ENCODE measurements at regions not wholly inside any gene's neighbourhood (a gene's known extent, or its start where the extent isn't known, plus 50 kb on each side); places are given as distances from the start of the nearest gene placed in this dataset.

GRCh38 chr4:138500869-138501268 lies 258.7 kb upstream of the SLC7A11 start:
- 66% methylated on average over 1 of the region's 1 CpG for WGBS
- no peaks in the 10 kb centered on the region for H3K4me1 ChIP-seq (ENCODE audit: control insufficient read depth, insufficient read depth, low read length)
- H3K27ac ChIP-seq (ENCODE audit: low read length): no peak overlapping the region
- no peaks in the 10 kb centered on the region for H3K27me3 ChIP-seq (ENCODE audit: control insufficient read depth, insufficient read depth)
- ATAC-seq (no peak), DNase-seq (no peak)
- H3K4me3 ChIP-seq (ENCODE audit: low read length): no peak overlapping the region
- no peaks in the 10 kb centered on the region for H3K9me3 ChIP-seq (ENCODE audit: control insufficient read depth, low read length)
- intact Hi-C loops (cut with DNase I): no loop called here

- H3K27me3 ChIP-seq (ENCODE audit: control insufficient read depth, insufficient read depth): no peaks in the 10 kb centered on the region
- ATAC-seq (no peak), DNase-seq (no peak)
- H3K4me1 ChIP-seq (ENCODE audit: control insufficient read depth, insufficient read depth, low read length): no peaks in the 10 kb centered on the region
- H3K9me3 ChIP-seq (ENCODE audit: control insufficient read depth, low read length): no peaks in the 10 kb centered on the region
- no peak overlapping the region for H3K4me3 ChIP-seq (ENCODE audit: low read length)
- WGBS: 91% methylated on average over 2 of the region's 2 CpGs
- intact Hi-C loops (cut with DNase I): loop anchor here in 1 of 4 donors (5.0 to 10.0 kb wide), 2 partner anchors 305 to 407 kb away; no protein-coding TSS in a partner anchor
- H3K27ac ChIP-seq (ENCODE audit: low read length): no peak overlapping the region
These were observed 257.5 kb upstream of the SLC7A11 start for GRCh38 chr4:138499627-138500026.

- intact Hi-C loops (cut with DNase I): loop anchor here in 1 of 4 donors (5.0 to 10.0 kb wide), 2 partner anchors 300 to 403 kb away; no protein-coding TSS in a partner anchor
- H3K27ac ChIP-seq (ENCODE audit: low read length): no peak overlapping the region
- no peaks in the 10 kb centered on the region for H3K4me1 ChIP-seq (ENCODE audit: control insufficient read depth, insufficient read depth, low read length)
- no peaks in the 10 kb centered on the region for H3K9me3 ChIP-seq (ENCODE audit: control insufficient read depth, low read length)
- WGBS: 38% methylated on average over 4 of the region's 4 CpGs
- ATAC-seq (peak in 1 of 2 donors; percentile 52), DNase-seq (peak in 1 of 3 donors; percentile 13)
- no peak overlapping the region for H3K4me3 ChIP-seq (ENCODE audit: low read length)
- no peaks in the 10 kb centered on the region for H3K27me3 ChIP-seq (ENCODE audit: control insufficient read depth, insufficient read depth)
These were observed 252.8 kb upstream of the SLC7A11 start for GRCh38 chr4:138494931-138495330.

GRCh38 chr4:138494116-138494515 lies 252.0 kb upstream of the SLC7A11 start:
- H3K27ac ChIP-seq (ENCODE audit: low read length): no peak overlapping the region
- no peaks in the 10 kb centered on the region for H3K9me3 ChIP-seq (ENCODE audit: control insufficient read depth, low read length)
- intact Hi-C loops (cut with DNase I): loop anchor here in 1 of 4 donors (10.0 kb wide), 1 partner anchor 299 kb away; no protein-coding TSS in a partner anchor

GRCh38 chr4:138492176-138492575 lies 250.0 kb upstream of the SLC7A11 start:
- Histone ChIP-seq H3K4me1 (ENCODE audit: control insufficient read depth, insufficient read depth, low read length) (peaks cover 2% of the 10 kb centered on the region), H3K9me3 (ENCODE audit: control insufficient read depth, low read length) (no peaks in the 10 kb centered on the region), H3K27ac (ENCODE audit: low read length) (no peak overlapping the region), H3K27me3 (ENCODE audit: control insufficient read depth, insufficient read depth) (no peaks in the 10 kb centered on the region), H3K4me3 (ENCODE audit: low read length) (no peak overlapping the region)
- DNase-seq: no peak
- 65% methylated on average over 1 of the region's 1 CpG for WGBS
- ATAC-seq: no peak
- intact Hi-C loops (cut with DNase I): loop anchor here in 1 of 4 donors (10.0 kb wide), 1 partner anchor 297 kb away; no protein-coding TSS in a partner anchor

More at GRCh38 chr4:138494116-138494515, 252.0 kb upstream of the SLC7A11 start:
- Histone ChIP-seq H3K4me1 (ENCODE audit: control insufficient read depth, insufficient read depth, low read length) (no peaks in the 10 kb centered on the region), H3K4me3 (ENCODE audit: low read length) (no peak overlapping the region), H3K27me3 (ENCODE audit: control insufficient read depth, insufficient read depth) (no peaks in the 10 kb centered on the region)
- WGBS: 73% methylated on average over 2 of the region's 2 CpGs
- no peak for DNase-seq
- ATAC-seq: no peak

GRCh38 chr4:138488533-138488932 lies 246.4 kb upstream of the SLC7A11 start:
- Histone ChIP-seq H3K9me3 (ENCODE audit: control insufficient read depth, low read length) (no peaks in the 10 kb centered on the region), H3K27ac (ENCODE audit: low read length) (no peak overlapping the region), H3K4me3 (ENCODE audit: low read length) (no peak overlapping the region), H3K27me3 (ENCODE audit: control insufficient read depth, insufficient read depth) (no peaks in the 10 kb centered on the region), H3K4me1 (ENCODE audit: control insufficient read depth, insufficient read depth, low read length) (peaks cover 2% of the 10 kb centered on the region)
- intact Hi-C loops (cut with DNase I): no loop called here
- DNase-seq: no peak
- no peak for ATAC-seq
- 72% methylated on average over 4 of the region's 4 CpGs for WGBS

- DNase-seq (no peak), ATAC-seq (no peak)
- Histone ChIP-seq H3K27ac (ENCODE audit: low read length) (no peak overlapping the region), H3K9me3 (ENCODE audit: control insufficient read depth, low read length) (no peaks in the 10 kb centered on the region), H3K27me3 (ENCODE audit: control insufficient read depth, insufficient read depth) (no peaks in the 10 kb centered on the region), H3K4me3 (ENCODE audit: low read length) (no peak overlapping the region), H3K4me1 (ENCODE audit: control insufficient read depth, insufficient read depth, low read length) (peaks cover 2% of the 10 kb centered on the region)
- 55% methylated on average over 4 of the region's 4 CpGs for WGBS
- intact Hi-C loops (cut with DNase I): no loop called here
These were observed 245.5 kb upstream of the SLC7A11 start for GRCh38 chr4:138487670-138488069.

GRCh38 chr4:138487230-138487629 lies 245.1 kb upstream of the SLC7A11 start:
- no peaks in the 10 kb centered on the region for H3K27me3 ChIP-seq (ENCODE audit: control insufficient read depth, insufficient read depth)
- intact Hi-C loops (cut with DNase I): no loop called here
- WGBS: 33% methylated on average over 2 of the region's 2 CpGs
- H3K9me3 ChIP-seq (ENCODE audit: control insufficient read depth, low read length): no peaks in the 10 kb centered on the region
- DNase-seq: no peak
- no peak overlapping the region for H3K27ac ChIP-seq (ENCODE audit: low read length)
- H3K4me1 ChIP-seq (ENCODE audit: control insufficient read depth, insufficient read depth, low read length): peaks cover 2% of the 10 kb centered on the region
- ATAC-seq: no peak
- H3K4me3 ChIP-seq (ENCODE audit: low read length): no peak overlapping the region

GRCh38 chr4:138485498-138485897 lies 243.3 kb upstream of the SLC7A11 start:
- WGBS: 89% methylated on average over 3 of the region's 3 CpGs
- H3K9me3 ChIP-seq (ENCODE audit: control insufficient read depth, low read length): no peaks in the 10 kb centered on the region
- H3K27ac ChIP-seq (ENCODE audit: low read length): no peak overlapping the region
- DNase-seq (no peak), ATAC-seq (no peak)
- no peaks in the 10 kb centered on the region for H3K27me3 ChIP-seq (ENCODE audit: control insufficient read depth, insufficient read depth)
- H3K4me3 ChIP-seq (ENCODE audit: low read length): no peak overlapping the region
- peaks cover 2% of the 10 kb centered on the region for H3K4me1 ChIP-seq (ENCODE audit: control insufficient read depth, insufficient read depth, low read length)
- intact Hi-C loops (cut with DNase I): no loop called here

GRCh38 chr4:138475116-138475515 lies 233.0 kb upstream of the SLC7A11 start:
- WGBS: 83% methylated on average over 1 of the region's 1 CpG
- no peaks in the 10 kb centered on the region for H3K27me3 ChIP-seq (ENCODE audit: control insufficient read depth, insufficient read depth)
- H3K9me3 ChIP-seq (ENCODE audit: control insufficient read depth, low read length): no peaks in the 10 kb centered on the region
- intact Hi-C loops (cut with DNase I): no loop called here
- no peaks in the 10 kb centered on the region for H3K4me1 ChIP-seq (ENCODE audit: control insufficient read depth, insufficient read depth, low read length)
- H3K27ac ChIP-seq (ENCODE audit: low read length): no peak overlapping the region
- ATAC-seq: no peak
- H3K4me3 ChIP-seq (ENCODE audit: low read length): no peak overlapping the region
- no peak for DNase-seq

GRCh38 chr4:138473339-138473738 lies 231.2 kb upstream of the SLC7A11 start:
- DNase-seq (no peak), ATAC-seq (no peak)
- H3K27me3 ChIP-seq (ENCODE audit: control insufficient read depth, insufficient read depth): no peaks in the 10 kb centered on the region
- H3K4me1 ChIP-seq (ENCODE audit: control insufficient read depth, insufficient read depth, low read length): no peaks in the 10 kb centered on the region
- intact Hi-C loops (cut with DNase I): no loop called here
- H3K9me3 ChIP-seq (ENCODE audit: control insufficient read depth, low read length): no peaks in the 10 kb centered on the region
- 93% methylated on average over 4 of the region's 4 CpGs for WGBS
- no peak overlapping the region for H3K4me3 ChIP-seq (ENCODE audit: low read length)
- no peak overlapping the region for H3K27ac ChIP-seq (ENCODE audit: low read length)

Data from right cardiac atrium (tissue), 5 donors.